ENCODE measurements at regions not wholly inside any gene's neighbourhood (a gene's known extent, or its start where the extent isn't known, plus 50 kb on each side); places are given as distances from the start of the nearest gene placed in this dataset.
A peak's percentile ranks its signal among the peaks of the same experiment; 100 is the strongest.

DNA sequence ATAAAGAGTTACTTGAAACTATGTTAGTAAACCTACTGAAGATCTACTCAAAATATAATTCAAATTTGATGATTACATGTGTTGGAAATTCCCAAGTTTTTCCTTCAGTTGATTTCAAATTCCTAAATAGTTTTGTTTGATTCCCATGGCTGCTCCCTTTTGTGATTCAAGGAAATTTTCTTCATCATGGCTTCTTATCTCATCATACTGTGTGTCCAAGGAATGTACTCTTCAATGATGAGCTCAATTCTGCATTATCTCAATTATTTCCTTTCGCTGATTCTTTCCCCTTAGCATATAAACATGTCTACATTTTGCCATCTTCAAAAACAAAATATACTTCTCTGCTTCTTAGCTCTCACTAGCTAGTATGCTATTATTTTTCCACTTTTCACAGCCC is 460.4 kb upstream of the NAALADL2 start:
- DNase-seq (ENCODE audit: low spot score) (no peak), FAIRE-seq (no peak)

GRCh38 chr3:174403831-174404230 is 455.3 kb upstream of the NAALADL2 start:
- no peak for FAIRE-seq
- DNase-seq (ENCODE audit: low spot score) = no peak

DNA sequence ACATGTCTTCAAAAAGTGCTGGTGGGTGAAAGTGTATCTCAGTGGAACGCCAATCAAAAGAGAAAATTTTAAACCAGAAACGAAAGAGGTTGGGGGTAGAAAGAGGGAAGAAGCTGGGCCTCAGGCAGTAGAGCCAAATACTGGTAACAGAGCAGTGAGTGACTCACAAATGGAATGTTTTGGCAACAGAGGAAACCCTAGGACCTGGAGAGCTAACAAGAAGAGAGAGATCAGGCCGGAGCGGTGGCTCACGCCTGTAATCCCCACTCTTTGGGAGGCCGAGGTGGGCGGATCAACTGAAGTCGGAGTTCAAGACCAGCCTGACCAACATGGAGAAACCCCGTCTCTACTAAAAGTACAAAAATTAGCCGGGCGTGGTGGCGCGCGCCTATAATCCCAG is 450.8 kb upstream of the NAALADL2 start:
- FAIRE-seq (no peak), DNase-seq (ENCODE audit: low spot score) (no peak)

GRCh38 chr3:174409086-174409743 is 449.9 kb upstream of the NAALADL2 start:
- FAIRE-seq (no peak), DNase-seq (ENCODE audit: low spot score) (no peak)

DNA sequence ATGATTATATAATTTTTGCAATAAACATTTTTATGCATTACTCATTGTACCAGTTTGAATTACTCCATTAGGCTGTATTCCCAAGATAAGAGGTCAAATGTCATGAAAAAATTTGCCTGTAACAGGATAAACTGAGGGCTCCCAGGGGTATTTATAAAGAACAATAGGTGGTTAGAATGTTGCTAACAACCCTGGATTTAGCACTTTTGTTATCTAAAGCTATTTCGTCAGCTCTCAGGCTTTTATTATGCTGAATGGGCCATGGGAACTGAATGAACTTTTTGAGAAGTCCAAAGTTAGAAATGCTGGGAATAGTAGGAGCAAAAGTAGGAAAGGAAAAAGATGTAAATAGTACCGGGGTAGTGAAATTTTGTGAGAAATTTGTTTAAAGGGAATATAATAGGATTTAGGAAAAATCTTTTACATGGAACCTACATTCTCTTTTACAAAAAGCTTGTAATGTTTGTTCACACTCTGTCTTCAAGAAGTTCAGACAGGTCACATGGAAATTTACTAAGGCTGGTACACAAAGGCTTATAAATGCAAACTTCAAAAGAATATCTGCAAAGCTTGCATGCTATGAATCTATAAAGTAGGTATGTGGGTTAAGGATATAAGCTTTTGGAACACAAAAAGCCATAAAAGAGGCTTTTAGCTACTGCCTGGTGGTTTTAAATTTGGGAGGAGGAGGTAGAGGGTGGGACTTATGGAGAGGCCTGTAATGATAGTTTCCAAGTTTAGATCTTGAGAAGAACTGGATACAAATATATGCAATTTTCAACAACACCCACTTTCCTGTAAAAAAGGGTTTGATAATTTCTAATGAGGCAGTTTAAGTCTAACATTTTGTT is 445.8 kb upstream of the NAALADL2 start:
- DNase-seq (ENCODE audit: low spot score) = no peak
- FAIRE-seq = no peak

DNA sequence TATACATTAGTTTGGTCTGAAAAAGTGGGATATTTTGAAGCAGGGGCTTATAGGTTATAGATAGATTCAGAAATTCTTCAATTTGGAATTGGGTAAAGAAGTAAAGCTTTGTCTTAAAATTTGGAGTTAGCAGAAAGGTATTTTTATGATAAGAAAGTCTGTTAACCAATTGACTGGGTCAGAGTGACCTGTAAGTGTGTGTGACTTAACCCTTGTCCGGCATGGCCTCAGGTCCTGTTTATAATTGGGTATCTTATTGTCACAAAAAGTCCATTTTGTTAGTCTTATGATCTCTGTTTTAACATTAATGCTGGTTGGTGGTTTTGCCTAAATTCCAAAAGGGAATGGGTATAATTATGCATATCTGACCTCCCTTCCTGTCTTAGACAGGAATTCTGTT is 444.2 kb upstream of the NAALADL2 start:
- no peak for FAIRE-seq

GRCh38 chr3:174417573-174417972 is 441.6 kb upstream of the NAALADL2 start:
- no peak for DNase-seq (ENCODE audit: low spot score)
- FAIRE-seq = no peak

More for the DNA sequence above, 444.2 kb upstream of the NAALADL2 start:
- no peak for DNase-seq (ENCODE audit: low spot score)

GRCh38 chr3:174419216-174419615 is 439.9 kb upstream of the NAALADL2 start:
- DNase-seq (ENCODE audit: low spot score) = no peak
- no peak for FAIRE-seq

DNA sequence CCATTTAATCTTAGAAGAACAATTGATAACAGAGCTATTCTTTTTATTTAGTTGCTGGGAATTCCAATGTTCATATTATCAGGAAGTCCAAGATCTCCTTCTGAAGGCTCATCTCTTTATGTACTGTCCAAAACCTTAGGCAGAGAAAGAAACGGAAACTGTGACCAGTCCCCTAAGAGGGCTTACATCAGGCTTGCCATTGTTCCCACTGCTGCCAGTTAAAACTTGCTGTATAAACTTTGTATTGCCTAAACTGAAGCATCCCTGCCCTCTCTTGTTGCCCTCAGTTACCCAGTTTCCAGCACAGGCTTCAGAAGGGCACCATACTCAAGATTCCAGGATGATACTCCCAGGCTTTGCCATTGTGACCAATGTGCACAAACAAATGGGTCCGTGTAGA is 435.2 kb upstream of the NAALADL2 start:
- FAIRE-seq (no peak), DNase-seq (ENCODE audit: low spot score) (no peak)

- DNase-seq (ENCODE audit: low spot score) (no peak), FAIRE-seq (no peak)
These were observed 434.5 kb upstream of the NAALADL2 start for GRCh38 chr3:174424656-174425055.

- FAIRE-seq = no peak
- DNase-seq (ENCODE audit: low spot score) = no peak
These were observed 433.7 kb upstream of the NAALADL2 start for GRCh38 chr3:174425422-174425821.

- no peak for DNase-seq (ENCODE audit: low spot score)
- no peak for FAIRE-seq
These were observed 428.1 kb upstream of the NAALADL2 start for GRCh38 chr3:174430986-174431385.

GRCh38 chr3:174431717-174432116 is 427.4 kb upstream of the NAALADL2 start:
- DNase-seq (ENCODE audit: low spot score) = no peak
- FAIRE-seq = no peak

DNA sequence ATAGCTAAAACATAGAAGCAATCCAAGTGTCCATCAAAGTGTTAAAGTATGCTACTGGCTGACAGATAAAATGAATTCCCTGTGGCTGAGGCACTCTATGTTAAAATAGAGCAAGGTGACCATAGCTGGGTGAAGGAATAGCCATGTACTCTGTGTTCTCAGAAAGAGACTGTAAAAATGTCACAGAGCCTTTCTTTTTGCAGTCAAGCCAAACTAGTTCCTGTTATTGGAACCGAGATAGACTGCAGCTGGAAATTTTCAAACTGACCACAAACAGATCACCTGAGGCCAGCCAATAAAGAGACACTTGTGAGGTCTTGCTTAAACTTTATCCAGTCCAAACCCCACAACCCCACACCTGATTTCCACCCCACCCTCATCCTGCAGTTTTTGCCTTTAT is 422.8 kb upstream of the NAALADL2 start:
- no peak for FAIRE-seq
- DNase-seq (ENCODE audit: low spot score) = no peak

DNA sequence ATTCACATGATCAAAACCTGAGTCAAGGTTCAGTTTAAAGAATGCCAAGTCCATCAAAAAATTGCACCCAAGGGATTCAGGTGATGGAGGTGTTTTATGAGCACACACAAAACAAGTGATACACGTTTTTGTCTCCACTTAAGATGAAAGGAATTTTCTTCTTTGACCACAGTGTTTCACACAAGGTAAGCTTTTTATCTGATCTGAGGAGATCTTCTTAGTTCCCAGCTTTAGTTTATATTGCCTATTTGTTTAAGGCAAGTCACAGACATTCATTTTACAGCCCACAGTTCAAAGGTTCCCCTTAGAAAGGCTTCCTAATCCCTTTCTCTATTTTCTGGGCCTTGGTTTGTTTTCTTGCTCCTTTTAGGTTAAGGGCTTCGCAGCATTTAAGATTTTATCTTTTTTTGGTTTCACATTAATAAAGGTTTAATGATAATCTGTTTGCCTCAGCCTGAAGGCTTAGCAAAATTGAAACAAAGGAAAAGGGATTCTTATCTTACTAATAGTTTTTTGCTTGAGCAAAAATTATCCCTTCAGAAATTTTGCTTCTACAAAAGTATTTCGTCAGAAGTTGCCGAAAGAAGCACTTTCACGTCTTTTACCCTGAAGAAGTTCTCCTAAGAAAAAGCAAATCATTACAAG is 420.5 kb upstream of the NAALADL2 start:
- no peak for FAIRE-seq
- no peak for DNase-seq (ENCODE audit: low spot score)

DNA sequence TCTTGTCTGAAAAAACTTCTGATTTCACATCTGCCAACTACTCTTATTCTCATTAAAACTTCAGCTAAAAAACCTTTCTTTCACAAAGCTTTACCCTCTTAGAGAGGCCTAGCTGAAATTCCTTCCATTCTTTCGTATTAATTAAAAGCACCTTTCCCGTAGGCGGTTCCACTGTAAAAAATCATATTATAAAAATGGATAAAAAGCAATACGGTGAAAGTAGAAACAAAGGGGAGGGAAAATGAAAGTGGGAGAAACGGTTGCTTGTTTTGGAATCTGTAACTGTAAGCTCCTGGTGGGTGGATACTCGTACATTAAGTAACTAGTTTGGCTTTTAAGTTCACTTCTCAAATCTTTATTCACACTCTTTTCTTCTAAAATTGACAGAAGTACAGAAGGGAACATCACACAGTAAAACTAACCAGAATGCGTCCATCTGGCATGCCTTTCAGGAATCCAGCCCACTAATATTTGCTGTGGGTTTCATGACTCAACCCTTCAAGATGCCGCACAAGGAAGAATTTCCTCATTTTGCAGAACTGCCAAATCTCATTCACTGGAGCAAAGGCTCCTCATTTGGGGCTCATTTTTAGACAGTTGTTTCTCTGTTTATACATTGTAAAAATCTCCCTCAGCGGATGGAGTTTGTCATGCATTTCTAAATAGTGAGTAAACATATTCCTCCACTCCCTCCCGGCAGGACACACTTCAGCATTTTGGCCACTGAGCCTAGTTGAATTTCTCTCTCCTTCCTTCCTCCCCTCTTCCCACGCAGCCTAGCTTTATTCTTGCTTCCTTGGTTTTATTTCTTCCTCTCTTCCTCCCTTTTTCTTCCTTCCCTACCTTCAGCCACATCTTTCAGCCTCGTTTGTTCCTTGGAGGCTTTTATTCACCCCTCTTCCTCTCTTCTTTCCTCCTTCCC is 419.5 kb upstream of the NAALADL2 start:
- peak; percentile 28 for DNase-seq (ENCODE audit: low spot score)

DNA sequence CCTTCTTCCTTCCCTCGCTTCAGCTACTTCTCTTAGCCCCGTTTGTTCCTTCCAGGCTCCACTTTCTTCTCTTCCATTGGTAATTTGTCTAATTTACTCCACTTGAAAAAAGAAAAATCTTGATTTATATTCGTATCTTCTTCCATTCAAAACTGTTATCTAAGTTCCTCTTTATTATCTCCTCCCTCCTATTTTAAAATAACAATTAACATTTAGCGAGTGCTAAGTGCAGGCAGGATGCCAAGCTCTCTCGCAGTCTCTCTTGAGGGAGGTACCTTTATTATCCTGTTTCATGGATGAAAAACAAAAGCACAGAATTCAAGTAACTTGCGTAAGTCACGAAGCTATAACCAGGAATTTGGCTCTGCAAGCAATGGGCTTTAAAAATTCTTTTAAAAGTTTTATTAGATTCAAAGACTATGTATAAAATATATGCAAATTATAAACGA is 418.9 kb upstream of the NAALADL2 start:
- FAIRE-seq (no peak), DNase-seq (ENCODE audit: low spot score) (no peak)

More for the DNA sequence above, 419.5 kb upstream of the NAALADL2 start:
- FAIRE-seq = no peak

GRCh38 chr3:174440741-174441587 is 418.2 kb upstream of the NAALADL2 start:
- peak; percentile 68 for DNase-seq (ENCODE audit: low spot score)
- no peak for FAIRE-seq

DNA sequence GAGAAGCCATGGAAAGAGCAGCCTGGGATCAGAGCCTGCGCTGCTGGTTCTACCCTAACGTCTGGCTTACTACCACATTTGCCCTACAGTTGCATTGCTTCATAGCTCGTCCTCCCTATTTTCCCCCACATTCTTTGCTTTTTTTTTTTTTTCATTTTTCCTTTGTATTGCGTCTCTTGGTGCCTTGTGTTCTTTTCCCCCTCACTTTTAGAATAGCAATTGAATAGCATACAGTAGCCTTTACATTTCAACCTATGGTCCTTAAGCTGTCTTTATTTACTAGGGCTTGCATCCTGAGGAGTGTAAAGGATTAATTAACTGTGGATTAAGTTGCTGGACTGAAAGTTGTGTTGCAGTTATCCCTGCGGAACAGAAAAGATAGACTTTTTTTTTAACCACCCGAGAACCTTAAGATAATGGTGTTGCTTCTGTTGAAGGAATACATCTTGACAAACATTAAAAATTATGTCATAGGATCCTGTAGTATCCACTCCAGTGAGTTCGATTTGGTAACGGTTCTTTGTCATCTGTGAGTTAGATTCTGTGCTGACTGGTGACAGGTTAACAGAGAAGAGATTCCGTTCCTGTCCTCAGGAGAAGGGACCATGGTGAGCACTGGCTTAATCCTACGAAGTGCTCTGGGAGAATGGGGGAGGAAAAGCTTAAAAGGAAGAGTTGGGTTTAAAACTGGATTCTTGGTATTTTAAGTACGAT is 417.4 kb upstream of the NAALADL2 start:
- DNase-seq (ENCODE audit: low spot score) (no peak), FAIRE-seq (no peak)

DNA sequence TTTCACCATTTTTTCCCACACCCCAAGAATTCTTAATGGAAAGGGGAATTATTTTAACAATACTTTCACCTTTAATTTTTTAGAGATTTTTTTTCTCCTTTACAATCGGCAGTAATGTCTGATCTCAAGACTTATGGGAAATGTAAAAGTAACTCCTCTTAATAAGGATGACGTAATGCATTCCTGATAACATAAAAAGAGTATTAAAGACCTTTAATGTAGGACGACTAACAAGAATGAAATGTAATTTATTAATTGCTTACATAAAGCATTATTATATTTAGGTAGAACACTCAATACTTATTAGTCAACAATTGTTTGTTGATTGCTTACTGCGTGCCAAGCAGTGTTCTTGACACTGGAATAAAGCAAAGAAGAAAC is 416.8 kb upstream of the NAALADL2 start:
- DNase-seq (ENCODE audit: low spot score) (no peak), FAIRE-seq (no peak)

Measured in urothelium cell line (cell line).